ENCODE measurements at regions not wholly inside any gene's neighbourhood (a gene's known extent, or its start where the extent isn't known, plus 50 kb on each side); places are given as distances from the start of the nearest gene placed in this dataset.

GRCh38 chr9:109880276-109881169, 100.5 kb downstream of the PALM2AKAP2 start:
- in situ Hi-C loops (cut with HindIII; ENCODE audit: low sequenced_read_pairs) = no loop called here

- in situ Hi-C loops (cut with HindIII; ENCODE audit: low sequenced_read_pairs) = no loop called here
Measured at GRCh38 chr9:109883623-109884022, 103.6 kb downstream of the PALM2AKAP2 start.

- in situ Hi-C loops (cut with HindIII; ENCODE audit: low sequenced_read_pairs) = no loop called here
Measured at GRCh38 chr9:109886041-109886440, 106.0 kb downstream of the PALM2AKAP2 start.

- in situ Hi-C loops (cut with HindIII; ENCODE audit: low sequenced_read_pairs) = no loop called here
Measured at GRCh38 chr9:109886617-109887016, 106.6 kb downstream of the PALM2AKAP2 start.

GRCh38 chr9:109887079-109887478, 107.1 kb downstream of the PALM2AKAP2 start:
- in situ Hi-C loops (cut with HindIII; ENCODE audit: low sequenced_read_pairs) = no loop called here

- in situ Hi-C loops (cut with HindIII; ENCODE audit: low sequenced_read_pairs) = no loop called here
Measured at GRCh38 chr9:109888695-109889094, 108.7 kb downstream of the PALM2AKAP2 start.

GRCh38 chr9:109889456-109889855, 109.5 kb downstream of the PALM2AKAP2 start:
- in situ Hi-C loops (cut with HindIII; ENCODE audit: low sequenced_read_pairs) = no loop called here

GRCh38 chr9:109893241-109893640, 113.2 kb downstream of the PALM2AKAP2 start:
- in situ Hi-C loops (cut with HindIII; ENCODE audit: low sequenced_read_pairs) = no loop called here

GRCh38 chr9:109894473-109894872, 114.5 kb downstream of the PALM2AKAP2 start:
- in situ Hi-C loops (cut with HindIII; ENCODE audit: low sequenced_read_pairs) = no loop called here

GRCh38 chr9:109894921-109895758, 115.1 kb downstream of the PALM2AKAP2 start:
- in situ Hi-C loops (cut with HindIII; ENCODE audit: low sequenced_read_pairs) = no loop called here

- in situ Hi-C loops (cut with HindIII; ENCODE audit: low sequenced_read_pairs) = loop anchor here (10.0 kb wide), 1 partner anchor 64 kb away; no protein-coding TSS in a partner anchor
Measured at GRCh38 chr9:109901201-109901600, 121.2 kb downstream of the PALM2AKAP2 start.

GRCh38 chr9:109903515-109904138, 123.6 kb downstream of the PALM2AKAP2 start:
- in situ Hi-C loops (cut with HindIII; ENCODE audit: low sequenced_read_pairs) = loop anchor here (10.0 kb wide), 1 partner anchor 61 kb away; no protein-coding TSS in a partner anchor

GRCh38 chr9:109904666-109905065, 124.7 kb downstream of the PALM2AKAP2 start:
- in situ Hi-C loops (cut with HindIII; ENCODE audit: low sequenced_read_pairs) = loop anchor here (10.0 kb wide), 1 partner anchor 60 kb away; no protein-coding TSS in a partner anchor

GRCh38 chr9:109905472-109905871, 125.5 kb downstream of the PALM2AKAP2 start:
- in situ Hi-C loops (cut with HindIII; ENCODE audit: low sequenced_read_pairs) = loop anchor here (10.0 kb wide), 1 partner anchor 59 kb away; no protein-coding TSS in a partner anchor

- in situ Hi-C loops (cut with HindIII; ENCODE audit: low sequenced_read_pairs) = loop anchor here (10.0 kb wide), 1 partner anchor 58 kb away; no protein-coding TSS in a partner anchor
Measured at GRCh38 chr9:109906766-109907382, 126.9 kb downstream of the PALM2AKAP2 start.

- in situ Hi-C loops (cut with HindIII; ENCODE audit: low sequenced_read_pairs) = loop anchor here (10.0 kb wide), 1 partner anchor 57 kb away; no protein-coding TSS in a partner anchor
Measured at GRCh38 chr9:109907400-109907799, 127.4 kb downstream of the PALM2AKAP2 start.

GRCh38 chr9:109907810-109908458, 127.9 kb downstream of the PALM2AKAP2 start:
- in situ Hi-C loops (cut with HindIII; ENCODE audit: low sequenced_read_pairs) = loop anchor here (10.0 kb wide), 1 partner anchor 57 kb away; no protein-coding TSS in a partner anchor

GRCh38 chr9:109908459-109909390, 128.7 kb downstream of the PALM2AKAP2 start:
- in situ Hi-C loops (cut with HindIII; ENCODE audit: low sequenced_read_pairs) = loop anchor here (10.0 kb wide), 1 partner anchor 56 kb away; no protein-coding TSS in a partner anchor

Measured in DLD1 (cell line).